NCI-H510A (cell line): ENCODE measurements at regions not wholly inside any gene's neighbourhood (a gene's known extent, or its start where the extent isn't known, plus 50 kb on each side); places are given as distances from the start of the nearest gene placed in this dataset.

Experiments used
- DNase-seq: peaks from one replicate; lab custom pipeline; 2025; lab: John Stamatoyannopoulos, UW

GRCh38 chr14:29037411-29037810, 270.8 kb downstream of the FOXG1 start:
- DNase-seq: no peak

- no peak for DNase-seq
Measured at GRCh38 chr14:29039171-29039570, 272.6 kb downstream of the FOXG1 start.

- no peak for DNase-seq
Measured at GRCh38 chr14:29042551-29042950, 276.0 kb downstream of the FOXG1 start.

GRCh38 chr14:29043737-29044136, 277.1 kb downstream of the FOXG1 start:
- DNase-seq: no peak

GRCh38 chr14:29045237-29045636, 278.6 kb downstream of the FOXG1 start:
- DNase-seq: no peak

GRCh38 chr14:29054119-29054518, 287.5 kb downstream of the FOXG1 start:
- DNase-seq: no peak

GRCh38 chr14:29056041-29056566, 289.5 kb downstream of the FOXG1 start:
- DNase-seq: no peak

GRCh38 chr14:29061702-29062101, 295.1 kb downstream of the FOXG1 start:
- DNase-seq: no peak

GRCh38 chr14:29062466-29062865, 295.9 kb downstream of the FOXG1 start:
- no peak for DNase-seq

GRCh38 chr14:29062976-29063375, 296.4 kb downstream of the FOXG1 start:
- no peak for DNase-seq

- DNase-seq: no peak
Measured at GRCh38 chr14:29064305-29064900, 297.8 kb downstream of the FOXG1 start.

GRCh38 chr14:29069228-29069627, 302.6 kb downstream of the FOXG1 start:
- DNase-seq: no peak

GRCh38 chr14:29075761-29076160, 309.2 kb downstream of the FOXG1 start:
- no peak for DNase-seq

- no peak for DNase-seq
Measured at GRCh38 chr14:29077916-29078315, 311.3 kb downstream of the FOXG1 start.

- no peak for DNase-seq
Measured at GRCh38 chr14:29078810-29079522, 312.4 kb downstream of the FOXG1 start.

- no peak for DNase-seq
Measured at GRCh38 chr14:29085546-29085945, 319.0 kb downstream of the FOXG1 start.

GRCh38 chr14:29089849-29090248, 323.3 kb downstream of the FOXG1 start:
- DNase-seq: no peak

- DNase-seq: no peak
Measured at GRCh38 chr14:29092121-29092520, 325.5 kb downstream of the FOXG1 start.

- DNase-seq: no peak
Measured at GRCh38 chr14:29097476-29097875, 330.9 kb downstream of the FOXG1 start.

- no peak for DNase-seq
Measured at GRCh38 chr14:29098656-29099055, 332.1 kb downstream of the FOXG1 start.

- DNase-seq: no peak
Measured at GRCh38 chr14:29102266-29102665, 335.7 kb downstream of the FOXG1 start.

GRCh38 chr14:29102996-29103395, 336.4 kb downstream of the FOXG1 start:
- DNase-seq: no peak

- no peak for DNase-seq
Measured at GRCh38 chr14:29108908-29109307, 342.3 kb downstream of the FOXG1 start.

GRCh38 chr14:29109589-29109988, 343.0 kb downstream of the FOXG1 start:
- DNase-seq: no peak
